ENCODE measurements at regions not wholly inside any gene's neighbourhood (a gene's known extent, or its start where the extent isn't known, plus 50 kb on each side); places are given as distances from the start of the nearest gene placed in this dataset.

DNA sequence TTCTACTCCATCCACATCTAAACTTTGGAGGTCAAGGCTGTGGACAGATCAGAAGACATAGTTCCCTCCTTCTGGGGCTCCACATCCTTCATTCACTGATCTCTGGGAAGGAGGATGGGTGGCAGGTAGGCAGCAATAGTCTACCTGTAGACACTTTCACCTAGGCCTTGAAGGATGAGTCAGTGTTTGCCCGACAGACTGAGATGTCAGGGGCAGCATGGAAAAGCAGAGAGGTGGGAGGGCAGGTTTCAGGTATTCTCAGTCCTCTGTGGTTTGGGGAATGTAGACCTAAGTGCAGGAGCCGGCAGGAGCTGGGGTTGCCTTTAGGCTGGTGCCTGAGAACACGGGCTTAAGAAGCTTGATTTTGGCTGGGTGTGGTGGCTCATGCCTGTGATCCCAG, 171.9 kb upstream of the ZNF267 start:
- DNase-seq (ENCODE audit: low read depth in 2 of 2), result no peak

GRCh38 chr16:31702796-31703195, 170.8 kb upstream of the ZNF267 start:
- no peak for DNase-seq (ENCODE audit: low read depth in 2 of 2)

GRCh38 chr16:31703526-31704128, 170.0 kb upstream of the ZNF267 start:
- DNase-seq (ENCODE audit: low read depth in 2 of 2), result no peak

DNA sequence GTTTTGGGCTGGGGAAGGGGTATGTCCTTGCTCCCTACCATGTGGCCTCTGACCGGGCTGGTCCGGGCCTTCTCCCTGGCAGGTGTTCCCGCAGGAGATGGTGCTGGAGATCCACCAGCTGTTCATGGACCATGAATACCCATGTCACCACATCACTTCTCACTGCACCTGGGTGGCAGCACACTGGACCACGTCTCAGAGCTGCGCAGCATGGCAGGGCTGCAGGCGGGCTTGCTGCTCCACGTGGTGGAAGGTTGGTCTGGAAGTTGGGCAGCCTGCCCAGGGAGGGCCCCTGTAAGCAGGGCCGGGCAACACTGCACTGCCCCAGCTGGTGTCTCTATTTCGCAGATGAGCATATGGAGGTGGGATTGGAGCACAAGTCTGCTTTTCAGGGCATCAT, 169.5 kb upstream of the ZNF267 start:
- DNase-seq (ENCODE audit: low read depth in 2 of 2), result no peak

GRCh38 chr16:31705371-31705770, 168.2 kb upstream of the ZNF267 start:
- no peak for DNase-seq (ENCODE audit: low read depth in 2 of 2)

- DNase-seq (ENCODE audit: low read depth in 2 of 2), result no peak
These were observed 167.3 kb upstream of the ZNF267 start for GRCh38 chr16:31706318-31706717.

- DNase-seq (ENCODE audit: low read depth in 2 of 2), result no peak
These were observed 166.7 kb upstream of the ZNF267 start for GRCh38 chr16:31706925-31707324.

- DNase-seq (ENCODE audit: low read depth in 2 of 2), result no peak
These were observed 165.8 kb upstream of the ZNF267 start for GRCh38 chr16:31707743-31708335.

GRCh38 chr16:31708348-31708747, 165.3 kb upstream of the ZNF267 start:
- no peak for DNase-seq (ENCODE audit: low read depth in 2 of 2)

- DNase-seq (ENCODE audit: low read depth in 2 of 2), result no peak
These were observed 164.4 kb upstream of the ZNF267 start for GRCh38 chr16:31709181-31709580.

- DNase-seq (ENCODE audit: low read depth in 2 of 2), result no peak
These were observed 163.5 kb upstream of the ZNF267 start for GRCh38 chr16:31710134-31710533.

DNA sequence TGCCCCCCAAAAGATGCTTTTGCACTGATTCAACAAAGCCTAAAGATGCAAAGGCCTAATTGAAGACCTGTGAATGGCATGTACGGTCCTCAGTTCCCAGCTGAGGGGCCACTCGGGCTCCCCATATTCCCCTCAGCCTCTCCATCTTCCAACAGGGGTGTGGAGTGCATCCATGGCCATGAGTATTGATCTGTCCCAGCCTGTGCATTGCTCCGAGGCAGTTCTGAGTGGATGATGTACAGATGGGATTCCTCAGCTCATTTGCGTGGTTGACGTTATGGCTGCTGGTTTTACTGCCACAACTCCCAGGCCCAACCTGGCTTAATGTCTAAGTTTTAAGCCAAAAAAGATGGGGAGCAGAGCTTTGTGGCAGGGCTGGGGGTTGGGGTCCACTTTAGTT, 162.7 kb upstream of the ZNF267 start:
- no peak for DNase-seq (ENCODE audit: low read depth in 2 of 2)

GRCh38 chr16:31711344-31711845, 162.2 kb upstream of the ZNF267 start:
- no peak for DNase-seq (ENCODE audit: low read depth in 2 of 2)

DNA sequence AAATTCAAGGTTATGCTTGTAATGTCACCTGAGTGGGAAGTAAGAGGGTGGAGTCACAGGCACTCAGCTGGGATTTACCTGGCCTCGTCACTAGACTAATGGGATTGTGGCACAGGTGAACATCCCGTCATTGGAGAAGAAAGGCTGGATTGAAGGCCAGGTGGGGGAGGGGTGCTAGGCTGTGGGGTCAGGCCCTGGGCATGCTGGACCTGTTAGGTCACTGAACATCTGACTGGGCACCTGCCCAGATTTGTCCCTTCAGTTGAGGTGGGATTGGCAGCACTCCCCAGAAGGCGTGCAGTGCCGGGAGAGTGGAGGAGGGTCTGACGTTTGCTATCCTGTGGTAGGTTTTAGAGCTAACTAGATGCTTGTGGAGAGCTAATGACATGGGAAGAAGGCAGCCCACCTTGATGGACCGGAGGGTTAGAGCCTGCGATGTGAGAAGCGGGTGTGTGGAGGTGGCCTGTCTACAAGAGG, 161.5 kb upstream of the ZNF267 start:
- DNase-seq (ENCODE audit: low read depth in 2 of 2), result no peak

DNA sequence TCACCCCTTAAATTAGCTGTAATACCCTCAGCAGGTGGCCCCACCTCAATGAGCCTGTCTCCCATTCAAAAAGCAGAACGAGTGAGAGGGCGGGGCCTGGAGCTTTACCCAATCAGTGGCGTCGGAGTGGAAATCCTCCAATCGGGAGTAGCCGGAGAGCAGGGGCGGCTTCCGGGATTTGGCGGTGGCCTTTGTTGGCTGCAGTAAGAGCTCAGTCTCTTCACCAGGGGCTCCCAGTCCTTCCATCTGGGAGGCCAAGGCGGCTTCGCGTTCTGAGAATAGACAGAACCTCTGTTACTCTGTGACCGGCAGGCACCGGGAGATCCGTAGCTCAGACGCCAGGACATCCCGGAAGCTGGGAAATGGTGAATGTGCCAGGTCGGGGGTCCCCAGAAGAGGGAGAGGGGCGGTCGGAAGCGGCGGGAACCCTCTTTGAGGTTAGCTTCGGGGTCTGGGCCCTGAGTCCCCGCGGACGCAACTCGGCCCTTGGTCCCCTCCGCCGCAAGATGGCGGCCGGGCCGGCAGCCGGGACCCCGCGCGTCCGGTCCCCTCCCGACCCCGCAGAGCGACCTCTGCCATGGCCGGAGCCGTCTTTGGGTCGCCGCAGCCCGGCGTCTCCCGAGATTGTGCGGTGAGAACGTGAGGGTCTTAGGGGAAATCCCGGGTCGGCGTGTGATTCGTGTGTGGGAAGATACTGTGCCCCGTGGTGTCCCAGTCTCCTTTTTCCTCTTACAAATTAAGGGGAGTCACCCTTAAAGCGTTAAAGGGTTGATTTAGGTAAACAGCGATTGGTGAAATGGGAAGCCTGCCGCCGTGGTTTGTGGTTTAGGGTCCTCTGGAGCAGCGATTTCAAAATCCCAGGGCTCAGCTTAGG, 160.3 kb upstream of the ZNF267 start:
- peak; percentile 81 to 84 for DNase-seq (ENCODE audit: low read depth in 2 of 2)

DNA sequence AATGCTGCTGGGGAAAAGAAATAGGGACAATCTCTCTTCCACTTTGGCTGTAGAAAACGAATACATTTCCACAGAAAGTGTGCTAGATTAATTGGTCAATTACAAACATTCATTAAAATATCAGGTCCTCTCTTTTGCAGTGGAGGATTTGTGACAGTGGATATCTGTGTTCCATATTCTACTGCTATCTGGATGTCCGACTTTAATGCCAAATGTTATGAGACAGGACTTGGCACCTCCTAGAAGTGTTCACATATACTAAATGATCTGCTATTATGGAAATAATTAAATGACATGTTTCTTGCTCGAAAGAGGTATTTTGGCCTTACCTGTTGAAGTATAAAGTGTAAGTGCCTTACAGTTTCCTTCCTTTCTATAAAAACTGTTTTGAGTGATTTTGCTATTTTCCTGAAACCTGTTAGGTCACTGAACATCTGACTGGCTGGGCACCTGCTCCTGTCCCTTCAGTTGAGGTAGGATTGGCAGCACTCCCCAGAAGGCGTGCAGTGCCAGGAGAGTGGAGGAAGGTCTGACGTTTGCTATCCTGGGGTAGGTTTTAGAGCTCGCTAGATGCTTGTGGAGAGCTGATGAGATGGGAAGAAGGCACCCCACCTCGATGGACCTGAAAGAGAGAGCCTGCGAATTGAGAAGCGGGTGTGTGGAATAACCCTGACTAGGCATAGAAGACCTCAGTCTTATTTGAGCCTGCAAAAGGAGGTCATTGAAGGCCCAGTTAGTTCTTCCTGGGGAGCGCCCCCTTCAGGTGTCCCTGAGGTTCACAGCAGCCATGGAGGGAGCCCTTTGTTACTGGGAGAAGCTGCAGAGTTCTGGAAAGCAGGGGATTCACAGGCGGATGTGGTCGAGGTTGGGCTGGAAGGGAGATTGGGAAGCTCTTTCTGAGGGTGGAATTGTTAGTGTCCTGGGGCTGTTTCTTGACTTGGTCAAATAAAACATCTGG, 159.4 kb upstream of the ZNF267 start:
- DNase-seq (ENCODE audit: low read depth in 2 of 2), result no peak

- DNase-seq (ENCODE audit: low read depth in 2 of 2), result no peak
These were observed 158.6 kb upstream of the ZNF267 start for GRCh38 chr16:31714903-31715504.

- DNase-seq (ENCODE audit: low read depth in 2 of 2), result no peak
These were observed 157.7 kb upstream of the ZNF267 start for GRCh38 chr16:31715915-31716314.

DNA sequence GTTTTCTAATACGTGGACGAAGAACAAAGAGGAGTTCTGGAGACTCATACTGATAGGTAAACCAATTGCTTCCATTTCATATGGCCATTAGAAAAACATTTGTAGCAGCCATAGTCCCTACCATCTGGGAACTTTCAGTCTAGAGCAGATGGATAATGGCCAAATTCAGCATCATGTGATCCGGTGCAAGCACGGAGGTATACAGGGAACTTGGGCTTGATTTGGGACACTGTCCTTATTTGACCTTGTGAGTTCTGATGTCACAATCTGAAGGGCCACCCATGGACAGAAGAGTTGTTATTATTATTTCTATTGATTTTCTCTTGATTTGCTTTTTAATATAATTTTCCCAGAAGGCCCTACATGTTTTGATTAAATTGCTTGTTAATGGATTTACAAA, 154.6 kb upstream of the ZNF267 start:
- DNase-seq (ENCODE audit: low read depth in 2 of 2), result no peak

GRCh38 chr16:31727553-31727952, 146.1 kb upstream of the ZNF267 start:
- no peak for DNase-seq (ENCODE audit: low read depth in 2 of 2)

- no peak for DNase-seq (ENCODE audit: low read depth in 2 of 2)
These were observed 139.3 kb upstream of the ZNF267 start for GRCh38 chr16:31734265-31734664.

All from fibroblast of skin of left quadriceps (primary cell).